Ishikawa (cell line): ENCODE measurements at regions not wholly inside any gene's neighbourhood (a gene's known extent, or its start where the extent isn't known, plus 50 kb on each side); places are given as distances from the start of the nearest gene placed in this dataset.

Experiments used
- CEBPB ChIP-seq: IDR thresholded peaks from 2 replicates; pipeline ENCODE4 v1.6.1; 2012
- CREB1 ChIP-seq: IDR thresholded peaks from 2 replicates; pipeline ENCODE4 v1.6.1; 2012; ENCODE audit warnings: low read depth
- EGR1 ChIP-seq: IDR thresholded peaks from 2 replicates; pipeline ENCODE4 v1.6.1; 2012
- EP300 ChIP-seq: IDR thresholded peaks from 2 replicates; pipeline ENCODE4 v1.6.1; 2012; ENCODE audit warnings: borderline replicate concordance
- NFIC ChIP-seq: IDR thresholded peaks from 2 replicates; pipeline ENCODE4 v1.6.1; 2012
- RAD21 ChIP-seq: IDR thresholded peaks from 2 replicates; pipeline ENCODE4 v1.6.1; 2012; ENCODE audit warnings: low read depth
- TF ChIP-seq, protein P1 (sequence below): IDR thresholded peaks from 2 replicates; pipeline ENCODE4 v1.6.1; 2012

DNA sequence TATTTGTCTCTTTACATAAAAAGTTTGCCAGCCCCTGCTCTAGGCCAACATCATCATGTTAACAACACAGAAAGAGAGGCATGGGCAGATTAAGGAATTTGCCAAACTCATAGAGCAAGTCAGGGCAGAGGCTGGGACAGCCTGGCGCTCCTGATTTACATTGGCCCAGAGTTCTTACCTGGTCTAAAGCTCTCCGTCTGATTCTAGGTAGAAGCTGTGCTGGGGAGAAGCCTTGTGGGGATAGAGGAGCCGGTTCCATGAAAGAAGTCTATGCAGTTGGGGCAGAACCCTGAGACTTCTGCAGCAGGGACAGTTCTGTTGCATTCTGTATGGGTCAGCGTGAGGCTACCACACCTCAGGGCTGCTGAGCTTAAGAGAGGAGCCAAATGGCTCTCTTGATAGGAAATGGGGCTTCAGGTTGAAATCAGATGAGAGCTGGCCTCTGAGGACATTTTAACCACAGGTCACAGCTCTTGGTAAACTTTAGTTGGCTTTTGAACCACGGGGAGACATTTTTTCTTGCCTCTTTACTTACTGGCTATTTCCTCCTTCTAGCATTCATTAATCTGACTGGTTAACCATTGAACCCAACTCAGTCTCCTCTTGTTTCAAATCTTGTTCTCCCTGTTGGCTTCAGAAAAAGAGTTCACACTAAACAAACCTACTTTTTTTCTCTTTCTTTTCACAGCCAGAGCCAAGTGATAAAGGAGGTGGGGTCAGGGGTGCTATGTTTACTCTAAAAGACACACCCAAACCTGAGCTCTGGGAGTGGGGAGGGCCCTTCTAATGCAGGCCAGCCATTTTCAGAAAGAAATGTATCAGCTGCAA, 250.7 kb downstream of the OPA1 start:
- TF ChIP-seq CREB1 (no peak), CEBPB (no peak), EP300 (no peak), NFIC (no peak), EGR1 (no peak), RAD21 (no peak)
- TF ChIP-seq, protein P1, sequence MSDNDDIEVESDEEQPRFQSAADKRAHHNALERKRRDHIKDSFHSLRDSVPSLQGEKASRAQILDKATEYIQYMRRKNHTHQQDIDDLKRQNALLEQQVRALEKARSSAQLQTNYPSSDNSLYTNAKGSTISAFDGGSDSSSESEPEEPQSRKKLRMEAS: no peak; the same call in 1 of the 2 replicates
